ENCODE measurements at regions not wholly inside any gene's neighbourhood (a gene's known extent, or its start where the extent isn't known, plus 50 kb on each side); places are given as distances from the start of the nearest gene placed in this dataset.

GRCh38 chr1:177729646-177730045, 240.2 kb downstream of the SEC16B start:
- Histone ChIP-seq H3K4me1 (ENCODE audit: control insufficient read depth, insufficient read depth, low read length) (no peaks in the 10 kb centered on the region), H3K9me3 (ENCODE audit: control insufficient read depth, insufficient read depth, low read depth, low read length) (no peaks in the 10 kb centered on the region), H3K4me3 (ENCODE audit: low read depth in 2 of 2, low read length in 2 of 2) (no peak overlapping the region), H3K27ac (ENCODE audit: low read length) (no peak overlapping the region), H3K36me3 (ENCODE audit: control insufficient read depth, insufficient read depth, low read length) (no peaks in the 10 kb centered on the region), H3K27me3 (ENCODE audit: control insufficient read depth, insufficient read depth, low read length) (no peaks in the 10 kb centered on the region)
- BruUV-seq (replicated peaks), result no TSS peak
- ChIA-PET POLR2A (no interaction called here), CTCF (no interaction called here)
- intact Hi-C loops (cut with micrococcal nuclease; ENCODE audit: unreplicated experiment), result no loop called here
- in situ Hi-C loops (cut with HindIII; ENCODE audit: low pct_unique_long_range_greater_than_20kb, low sequenced_read_pairs), result no loop called here
- ATAC-seq (no peak), DNase-seq (ENCODE audit: low read depth, low spot score) (no peak)
- no peak for TF ChIP-seq TCF7L2 (IDR thresholded peaks at IDR 0.05; ENCODE audit: low read depth, low read length)
- no peak for TF ChIP-seq POLR2AphosphoS5 (IDR thresholded peaks at IDR 0.05; ENCODE audit: low read depth, low read length)
- TF ChIP-seq SIN3A (IDR thresholded peaks at IDR 0.05; ENCODE audit: borderline replicate concordance, insufficient read depth, low read depth, low read length), result no peak
- no peak for TF ChIP-seq CTCF (IDR thresholded peaks at IDR 0.05)
- TF ChIP-seq REST (IDR thresholded peaks at IDR 0.05; ENCODE audit: insufficient read depth in 1 of 2, low read depth in 2 of 2, low read length in 1 of 2), result no peak

DNA sequence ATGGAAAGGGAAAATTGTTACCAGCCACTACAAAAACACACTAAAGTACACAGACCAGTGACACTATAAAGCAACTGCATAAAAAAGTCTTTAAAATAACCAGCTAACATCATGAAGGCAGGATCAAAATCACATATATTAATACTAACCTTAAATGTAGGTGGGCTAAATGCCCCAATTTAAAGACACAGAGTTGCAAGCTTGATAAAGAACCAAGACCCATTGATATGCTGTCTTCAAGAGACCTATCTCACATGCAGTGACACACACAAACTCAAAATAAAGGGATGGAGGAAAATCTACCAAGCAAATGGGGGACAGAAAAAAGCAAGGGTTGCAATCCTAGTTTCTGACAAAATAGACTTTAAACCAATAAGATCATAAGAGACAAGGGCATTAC, 246.3 kb downstream of the SEC16B start:
- no peaks in the 10 kb centered on the region for H3K9me3 ChIP-seq (ENCODE audit: control insufficient read depth, insufficient read depth, low read depth, low read length)
- DNase-seq (ENCODE audit: low read depth, low spot score) (no peak), ATAC-seq (no peak)
- in situ Hi-C loops (cut with HindIII; ENCODE audit: low pct_unique_long_range_greater_than_20kb, low sequenced_read_pairs) (no loop called here), intact Hi-C loops (cut with micrococcal nuclease; ENCODE audit: unreplicated experiment) (no loop called here)
- H3K4me3 ChIP-seq (ENCODE audit: low read depth in 2 of 2, low read length in 2 of 2), result no peak overlapping the region
- no peaks in the 10 kb centered on the region for H3K4me1 ChIP-seq (ENCODE audit: control insufficient read depth, insufficient read depth, low read length)
- H3K36me3 ChIP-seq (ENCODE audit: control insufficient read depth, insufficient read depth, low read length), result no peaks in the 10 kb centered on the region
- no peak overlapping the region for H3K27ac ChIP-seq (ENCODE audit: low read length)
- POLR2A ChIA-PET, result no interaction called here
- no peaks in the 10 kb centered on the region for H3K27me3 ChIP-seq (ENCODE audit: control insufficient read depth, insufficient read depth, low read length)
- BruUV-seq (replicated peaks), result no TSS peak
- TF ChIP-seq SIN3A (IDR thresholded peaks at IDR 0.05; ENCODE audit: borderline replicate concordance, insufficient read depth, low read depth, low read length) (no peak), CTCF (IDR thresholded peaks at IDR 0.05) (no peak), TCF7L2 (IDR thresholded peaks at IDR 0.05; ENCODE audit: low read depth, low read length) (no peak), REST (IDR thresholded peaks at IDR 0.05; ENCODE audit: insufficient read depth in 1 of 2, low read depth in 2 of 2, low read length in 1 of 2) (no peak), POLR2AphosphoS5 (IDR thresholded peaks at IDR 0.05; ENCODE audit: low read depth, low read length) (no peak)
- CTCF ChIA-PET, result no interaction called here

Measured in Panc1 (cell line).